ENCODE measurements at regions not wholly inside any gene's neighbourhood (a gene's known extent, or its start where the extent isn't known, plus 50 kb on each side); places are given as distances from the start of the nearest gene placed in this dataset.

- no peak for DNase-seq (ENCODE audit: low spot score)
Observed at GRCh38 chr5:152869971-152870370, 464.9 kb upstream of the NMUR2 start.

DNA sequence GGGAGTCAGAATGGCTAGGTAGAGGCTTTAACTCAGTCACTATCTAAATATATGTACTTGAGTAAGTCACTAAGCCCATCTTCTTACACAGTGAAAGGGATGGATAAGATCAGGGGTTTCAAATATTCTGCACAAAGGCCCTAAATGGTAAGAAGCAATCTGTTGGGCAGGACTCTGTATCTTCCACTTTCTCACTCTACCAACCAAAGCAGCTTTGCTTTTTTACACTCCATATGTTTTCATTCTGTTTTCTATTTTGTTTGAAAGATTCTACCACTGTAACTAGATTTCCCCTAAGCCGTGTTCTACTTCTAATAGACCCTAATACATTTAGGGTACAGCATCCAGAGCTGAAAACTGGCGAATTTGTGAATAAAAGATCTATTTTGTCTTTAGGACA, 477.5 kb upstream of the NMUR2 start:
- DNase-seq (ENCODE audit: low spot score) = no peak

DNA sequence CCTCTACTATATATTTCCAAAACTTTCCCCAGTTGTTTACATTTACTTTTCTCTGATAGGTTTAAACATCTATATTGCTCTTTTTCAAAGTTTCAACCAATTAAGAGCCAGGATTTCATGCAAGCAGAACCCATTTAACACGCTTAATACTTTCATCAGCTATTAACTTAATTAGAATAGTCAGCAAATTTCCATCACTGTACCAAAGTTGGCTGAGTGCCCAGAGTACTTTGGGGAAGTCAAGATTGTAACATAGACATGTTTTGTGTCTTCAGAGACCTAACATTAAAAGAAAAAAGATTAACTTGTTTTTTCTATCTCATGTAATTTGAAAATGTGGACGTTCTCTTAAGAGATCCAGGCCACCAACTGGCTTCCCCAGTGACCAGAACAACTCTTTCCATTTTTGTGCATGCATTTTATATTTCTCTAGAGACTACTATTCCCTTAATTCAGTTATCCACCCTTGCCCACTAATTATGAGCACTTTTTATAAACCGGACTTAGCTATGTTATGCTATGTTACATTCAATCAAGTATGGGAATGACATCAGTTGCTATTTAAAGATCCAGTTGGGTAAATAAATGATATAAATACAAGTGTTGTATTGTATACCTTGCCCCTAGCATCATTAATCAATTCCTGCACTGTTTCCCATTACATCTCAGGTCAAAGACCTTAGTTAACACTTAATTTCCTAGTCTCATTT, 478.1 kb upstream of the NMUR2 start:
- no peak for DNase-seq (ENCODE audit: low spot score)

DNA sequence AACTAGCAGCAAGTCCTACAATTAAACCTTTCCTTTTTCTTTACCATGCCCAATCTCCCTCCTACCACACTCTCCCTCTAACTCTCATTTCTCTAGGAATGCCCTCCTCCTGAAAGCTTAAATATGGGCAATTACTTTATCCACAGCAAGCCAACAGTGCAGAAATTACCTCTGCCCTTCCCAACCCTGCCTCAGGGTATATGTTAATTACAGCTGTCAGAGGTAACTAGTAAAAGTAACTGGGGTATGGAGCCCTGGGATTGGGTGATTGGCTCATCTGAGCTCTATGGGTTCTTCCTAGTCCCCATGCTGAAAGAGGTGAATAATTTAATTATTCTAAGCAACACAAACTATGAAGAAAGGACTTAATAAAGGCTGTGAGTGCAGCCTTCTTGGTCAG, 478.9 kb upstream of the NMUR2 start:
- no peak for DNase-seq (ENCODE audit: low spot score)

GRCh38 chr5:152900332-152900731, 495.3 kb upstream of the NMUR2 start:
- DNase-seq (ENCODE audit: low spot score) = no peak

DNA sequence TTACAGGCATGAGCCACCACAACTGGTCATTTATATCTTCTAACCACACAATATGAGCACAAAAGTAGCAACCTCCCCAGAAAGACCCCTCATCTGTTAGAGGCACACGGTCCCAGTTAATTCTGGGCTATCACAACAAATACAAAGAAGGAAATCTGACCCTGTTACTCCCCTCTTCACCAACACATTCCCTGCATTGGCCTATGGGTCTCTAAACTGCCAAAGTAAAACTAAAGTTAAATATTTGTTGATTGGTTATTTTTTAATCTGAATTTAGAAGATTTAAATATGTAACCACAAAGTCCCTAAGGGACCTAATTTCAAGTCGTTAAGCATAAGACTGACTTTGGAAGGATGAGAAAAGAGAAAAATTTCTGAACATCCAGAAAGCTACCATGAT, 496.7 kb upstream of the NMUR2 start:
- no peak for DNase-seq (ENCODE audit: low spot score)

GRCh38 chr5:152905286-152905685, 500.2 kb upstream of the NMUR2 start:
- no peak for DNase-seq (ENCODE audit: low spot score)

GRCh38 chr5:152907488-152908245, 502.6 kb upstream of the NMUR2 start:
- no peak for DNase-seq (ENCODE audit: low spot score)

DNA sequence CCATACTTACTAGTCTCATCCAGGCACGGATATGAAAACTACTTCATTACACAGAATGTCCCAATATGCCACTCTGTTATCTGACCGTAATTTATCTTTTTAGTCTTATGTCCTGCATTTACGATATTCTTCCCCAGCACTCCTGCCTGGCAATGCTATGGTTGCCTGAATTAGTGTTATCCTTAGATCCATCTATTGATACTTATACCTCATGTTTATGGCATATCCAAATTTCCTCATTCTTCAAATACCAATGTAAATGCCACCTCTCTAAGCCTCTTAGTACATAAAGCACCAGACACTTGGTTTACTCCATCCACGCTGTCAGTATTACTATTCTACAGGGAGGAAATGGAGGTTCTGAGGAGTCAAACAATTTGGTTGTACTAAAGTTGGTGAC, 507.8 kb upstream of the NMUR2 start:
- DNase-seq (ENCODE audit: low spot score) = no peak

DNA sequence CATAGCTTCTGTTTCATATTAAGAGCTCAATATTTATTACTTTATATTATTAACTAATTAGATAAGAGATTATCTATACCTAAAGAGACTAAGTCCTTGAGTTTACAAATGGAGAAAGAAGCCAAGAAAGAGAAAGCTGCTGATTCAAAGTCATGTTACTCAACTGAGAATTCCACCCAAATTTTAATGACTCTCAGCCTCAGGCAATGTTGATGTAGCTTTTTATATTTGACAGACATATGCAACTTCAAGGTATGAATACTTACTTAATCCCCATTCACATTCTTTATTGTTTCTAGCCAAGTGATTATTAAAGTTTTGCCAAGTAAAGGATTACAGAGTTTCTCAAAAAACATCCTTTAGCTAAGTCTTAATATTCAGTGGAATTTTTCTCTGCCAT, 527.5 kb upstream of the NMUR2 start:
- DNase-seq (ENCODE audit: low spot score) = no peak

DNA sequence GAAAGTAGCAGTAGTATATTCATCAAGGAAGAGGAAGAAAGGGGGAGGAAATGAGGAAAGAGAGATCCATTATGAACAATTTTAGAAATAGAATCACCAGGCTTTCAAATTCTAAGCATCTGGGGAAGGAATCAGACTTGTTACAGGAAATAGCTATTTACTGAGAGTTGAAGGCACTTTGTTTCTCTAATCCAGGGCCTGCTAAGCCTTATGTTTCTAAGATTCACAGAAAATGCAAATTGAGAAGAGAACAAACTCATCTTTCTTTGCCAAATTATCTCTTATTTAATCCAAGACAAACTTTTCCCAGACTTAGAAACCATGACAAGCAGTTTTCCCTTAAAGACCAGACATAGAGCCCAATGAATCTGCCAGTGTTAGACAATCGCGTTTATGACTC, 528.0 kb upstream of the NMUR2 start:
- no peak for DNase-seq (ENCODE audit: low spot score)

- DNase-seq (ENCODE audit: low spot score) = no peak
Observed at GRCh38 chr5:152938630-152939029, 533.6 kb upstream of the NMUR2 start.

- DNase-seq (ENCODE audit: low spot score) = no peak
Observed at GRCh38 chr5:152942633-152943336, 537.7 kb upstream of the NMUR2 start.

- no peak for DNase-seq (ENCODE audit: low spot score)
Observed at GRCh38 chr5:152953788-152954483, 536.5 kb upstream of the GRIA1 start.

- no peak for DNase-seq (ENCODE audit: low spot score)
Observed at GRCh38 chr5:152956943-152957613, 533.4 kb upstream of the GRIA1 start.

DNA sequence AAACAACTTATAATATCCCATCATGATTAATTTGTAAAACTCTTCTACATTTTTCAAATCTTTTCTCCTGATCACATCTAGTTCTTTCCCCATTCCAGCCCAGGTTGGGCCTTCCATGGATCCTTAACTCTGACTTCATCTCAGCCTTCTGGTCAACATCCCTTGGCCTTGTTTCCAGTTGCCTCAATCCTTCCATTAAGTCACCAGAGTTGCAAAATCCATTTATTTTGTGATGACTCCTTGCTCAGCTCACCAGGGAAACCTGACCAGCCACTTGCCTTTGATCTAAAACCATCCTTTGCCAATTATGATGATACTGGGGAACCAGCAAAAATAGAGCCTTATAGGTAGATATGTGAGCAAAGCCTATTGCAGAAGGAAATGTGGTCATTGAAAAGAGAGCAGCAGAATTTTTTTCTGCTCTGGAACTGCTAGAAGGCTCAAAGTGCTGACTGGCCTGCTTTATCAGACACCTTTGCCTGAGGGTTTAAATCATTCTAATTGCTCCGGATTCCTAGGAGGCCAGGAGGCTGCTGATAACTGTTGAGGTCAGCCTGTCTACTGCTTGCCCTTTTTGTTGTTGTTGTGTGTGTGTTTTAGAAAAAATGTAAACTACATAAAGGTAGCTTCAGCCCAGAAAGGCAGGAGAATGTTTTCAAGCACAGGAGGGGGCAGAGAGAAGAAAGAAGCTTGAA, 512.2 kb upstream of the GRIA1 start:
- no peak for DNase-seq (ENCODE audit: low spot score)

DNA sequence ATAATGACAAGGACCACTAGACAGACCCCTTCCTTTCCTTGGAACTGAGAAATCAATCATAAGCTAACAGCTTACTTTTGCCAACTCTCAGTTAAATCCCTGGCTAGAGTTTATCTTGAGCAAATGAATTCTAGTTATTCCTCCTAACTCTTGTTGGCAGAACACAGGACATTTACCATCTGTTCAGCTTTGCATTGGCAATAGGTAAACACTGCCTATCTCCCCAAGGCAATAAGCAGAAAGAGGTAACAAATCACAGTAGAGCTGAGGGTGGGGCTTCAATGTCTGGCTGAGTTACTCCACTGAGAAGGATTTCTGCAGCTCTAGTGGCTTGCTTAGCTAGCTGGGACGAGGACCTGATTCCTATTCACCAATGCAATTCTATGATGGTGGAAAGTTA, 503.3 kb upstream of the GRIA1 start:
- DNase-seq (ENCODE audit: low spot score) = no peak

DNA sequence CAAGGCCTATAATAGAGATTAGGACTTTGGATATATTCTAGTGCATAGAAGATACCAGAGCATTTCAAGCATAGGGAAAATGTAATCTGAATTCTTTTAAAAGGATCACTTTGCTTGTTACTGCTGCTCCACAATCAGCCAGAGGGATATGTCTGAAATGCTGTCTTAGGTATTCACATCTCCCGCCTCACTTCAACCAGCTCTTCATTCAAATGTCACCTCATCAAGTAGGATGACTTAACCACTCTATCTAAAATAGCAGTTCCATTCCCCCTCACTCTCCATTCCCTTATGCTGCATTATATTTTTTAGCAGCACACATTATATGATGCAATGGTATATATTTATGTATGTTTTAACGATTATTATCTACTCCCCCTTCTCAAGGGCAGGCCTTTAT, 500.3 kb upstream of the GRIA1 start:
- DNase-seq (ENCODE audit: low spot score) = no peak

DNA sequence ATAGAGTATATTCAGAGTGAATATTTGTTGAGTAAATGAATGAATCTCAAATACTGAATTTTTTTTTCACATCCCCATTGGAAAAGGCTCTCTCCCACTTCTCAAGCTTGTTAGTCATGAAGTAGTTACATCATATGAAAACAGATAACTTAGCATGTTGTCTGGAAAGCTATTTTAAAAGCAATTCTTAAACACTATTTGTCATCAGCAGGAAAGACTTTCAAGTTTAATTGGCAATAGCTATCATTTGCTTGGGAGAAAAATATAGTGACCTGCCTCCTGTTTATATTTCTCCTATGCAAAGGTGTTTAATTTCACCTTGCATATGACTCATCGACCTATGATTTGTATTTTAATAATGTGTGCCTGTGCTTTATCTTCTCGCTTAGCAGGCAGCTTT, 499.8 kb upstream of the GRIA1 start:
- DNase-seq (ENCODE audit: low spot score) = no peak

- DNase-seq (ENCODE audit: low spot score) = no peak
Observed at GRCh38 chr5:152994033-152994680, 496.3 kb upstream of the GRIA1 start.

DNA sequence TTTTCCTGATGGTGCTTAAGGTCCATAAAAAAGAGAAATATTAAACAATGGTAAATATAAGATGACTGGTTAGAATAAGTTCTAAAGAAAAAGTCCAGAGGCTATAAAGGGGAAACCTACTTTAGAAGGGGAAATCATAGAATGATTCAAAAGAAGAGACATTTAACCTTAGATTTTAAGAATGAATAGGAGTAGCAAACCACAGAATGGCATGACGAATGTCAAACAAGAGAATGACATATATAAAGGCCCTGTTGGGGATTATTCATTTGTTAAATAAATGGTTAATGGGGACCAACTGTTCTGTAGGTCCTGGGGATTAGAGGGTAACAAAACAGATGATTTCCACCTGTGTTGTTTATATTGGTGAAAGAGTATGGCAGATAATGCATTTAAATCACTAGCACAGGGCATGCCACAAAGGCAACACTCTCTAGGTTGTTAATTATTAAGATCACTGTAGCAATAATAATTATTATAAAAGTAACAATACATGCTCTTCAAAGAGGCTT, 495.2 kb upstream of the GRIA1 start:
- DNase-seq (ENCODE audit: low spot score) = no peak
